NOMO-1 (cell line): ENCODE measurements at regions not wholly inside any gene's neighbourhood (a gene's known extent, or its start where the extent isn't known, plus 50 kb on each side); places are given as distances from the start of the nearest gene placed in this dataset.
"Not testable (repeated sequence)": the region's sequence is repeated elsewhere in the genome, so short reads cannot be mapped to it uniquely, and the experiment has no call there.

ENCODE experiments used
- DNase-seq, 2 experiments: peaks; one replicate each; lab custom pipeline; 2025; ENCODE audit not compliant: unreplicated experiment in 2 of 2; lab: John Stamatoyannopoulos, UW

DNA sequence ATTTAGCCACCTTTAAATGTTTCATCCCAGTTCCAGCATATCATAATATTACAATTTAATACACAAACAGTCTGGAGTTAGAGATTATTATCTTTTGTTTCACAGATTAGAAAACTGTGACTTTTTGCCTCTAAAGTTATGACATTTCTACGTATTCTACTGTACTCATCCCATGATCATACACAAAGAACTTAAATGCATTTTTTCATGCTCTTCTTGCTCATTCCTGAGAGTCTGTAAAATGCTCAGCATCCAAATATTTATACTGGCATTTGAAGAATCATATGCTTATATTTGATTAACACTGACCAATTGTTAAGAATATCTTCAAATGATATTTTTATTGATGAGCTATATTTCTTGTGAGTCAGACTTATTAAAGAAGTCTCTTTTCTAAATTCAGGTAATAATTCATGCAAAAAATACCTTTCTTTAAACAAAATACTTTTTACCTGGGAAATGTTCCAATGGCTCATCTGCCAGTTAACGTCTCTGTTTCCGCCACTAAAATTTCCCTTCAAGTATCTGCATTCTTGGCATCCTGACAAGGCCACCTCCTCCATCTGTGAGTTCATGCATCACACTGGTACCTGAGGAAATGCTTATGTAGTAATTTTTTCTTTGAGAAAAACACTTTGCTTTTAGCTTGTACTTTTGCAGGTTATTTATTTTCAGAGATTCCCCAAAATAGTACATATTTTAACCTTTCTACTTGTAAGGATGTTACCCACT lies 139.6 kb upstream of the RASA1 start:
- no peak for DNase-seq

- no peak for DNase-seq
These were observed 138.6 kb upstream of the RASA1 start for GRCh38 chr5:87129046-87129445.

DNA sequence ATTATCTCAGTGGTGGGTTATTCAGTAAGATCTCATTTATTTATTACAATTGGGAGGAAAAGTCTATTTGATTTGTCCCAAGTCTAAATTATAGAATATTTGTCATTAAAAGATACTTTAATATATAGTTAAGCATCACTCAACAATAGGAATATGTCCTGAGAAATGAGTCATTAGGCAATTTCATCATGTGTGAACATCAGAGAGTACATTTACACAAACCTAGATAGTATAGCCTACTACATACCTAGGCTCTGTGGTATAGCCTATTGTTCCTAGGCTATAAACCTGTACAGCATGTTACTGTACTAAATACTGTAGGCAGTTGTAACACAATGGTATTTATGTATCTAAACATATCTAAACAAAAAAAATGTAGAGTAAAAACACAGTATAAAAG lies 135.0 kb upstream of the RASA1 start:
- DNase-seq = no peak

GRCh38 chr5:87134513-87134912 lies 133.2 kb upstream of the RASA1 start:
- DNase-seq = not testable (repeated sequence)

GRCh38 chr5:87136096-87136495 lies 131.6 kb upstream of the RASA1 start:
- DNase-seq = no peak

DNA sequence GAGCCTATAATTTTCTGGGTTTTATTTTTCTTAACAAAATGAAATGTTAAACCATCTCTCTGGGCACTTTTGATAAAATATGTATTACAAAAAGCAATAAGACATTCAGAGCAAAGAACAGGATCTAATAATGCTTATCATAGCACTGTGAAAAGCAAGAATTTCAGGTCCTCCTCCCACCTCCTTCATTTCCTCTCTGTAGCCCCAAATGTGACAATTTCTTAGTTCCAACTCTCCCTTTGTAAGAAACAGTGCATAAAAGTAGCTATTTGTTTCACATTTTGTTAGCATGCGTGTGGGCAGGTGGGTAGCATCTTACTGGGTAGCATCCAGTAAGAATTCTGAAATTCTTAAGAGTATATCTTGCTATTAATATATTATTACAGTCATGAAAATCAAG lies 130.9 kb upstream of the RASA1 start:
- DNase-seq = no peak

- DNase-seq = no peak
These were observed 130.4 kb upstream of the RASA1 start for GRCh38 chr5:87137283-87137682.

DNA sequence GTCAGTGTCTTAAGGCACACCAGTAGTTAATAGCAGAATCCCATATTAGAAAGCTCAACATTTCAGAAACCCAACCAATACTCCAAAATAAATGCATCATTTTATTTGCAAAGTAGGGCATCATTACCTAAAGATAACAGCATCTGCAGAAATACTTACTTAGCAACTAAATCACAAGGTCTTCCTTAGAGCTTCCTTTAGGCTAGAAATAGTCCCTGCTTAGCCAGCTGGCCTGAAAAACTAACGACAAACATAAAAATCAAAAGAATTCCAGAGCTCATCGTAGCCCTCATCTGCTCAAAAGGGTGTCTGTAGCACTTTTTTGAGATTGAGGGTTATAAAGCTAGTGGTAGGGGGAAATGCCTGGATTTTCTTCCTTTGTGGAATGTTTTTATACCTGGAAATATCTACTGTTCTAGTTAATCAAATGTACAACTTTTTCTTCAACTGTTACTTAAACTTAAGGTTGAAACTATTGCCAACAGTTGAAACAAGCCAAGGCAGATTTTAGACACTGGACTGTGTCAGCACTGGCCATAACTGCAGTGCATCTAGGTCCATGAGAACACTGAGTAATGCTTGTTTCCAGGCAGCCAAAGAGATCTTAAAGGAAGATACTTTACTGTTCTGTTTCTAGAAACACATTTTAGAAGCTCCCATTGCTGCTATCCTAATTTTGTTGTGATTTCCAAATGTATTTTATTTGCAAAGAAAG lies 129.4 kb upstream of the RASA1 start:
- no peak for DNase-seq

GRCh38 chr5:87139795-87140194 lies 127.9 kb upstream of the RASA1 start:
- no peak for DNase-seq

DNA sequence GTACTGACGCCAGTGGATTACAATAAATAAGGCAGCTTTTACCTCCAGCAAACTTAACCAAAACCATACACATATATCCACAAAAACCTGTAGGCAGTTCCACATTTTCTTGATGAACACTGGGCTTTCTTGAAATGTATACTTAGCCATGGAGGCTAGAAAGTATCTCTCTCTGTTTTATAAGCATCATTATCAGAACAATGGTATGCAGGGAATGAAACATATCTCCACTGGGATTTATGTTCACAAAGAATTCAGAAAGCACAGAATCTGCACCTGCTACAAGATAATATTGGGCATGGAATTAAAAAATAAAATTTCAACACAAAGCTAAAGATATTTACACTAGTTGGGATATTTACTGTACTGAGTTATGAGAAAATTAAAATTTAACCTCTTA lies 126.1 kb upstream of the RASA1 start:
- DNase-seq = no peak

DNA sequence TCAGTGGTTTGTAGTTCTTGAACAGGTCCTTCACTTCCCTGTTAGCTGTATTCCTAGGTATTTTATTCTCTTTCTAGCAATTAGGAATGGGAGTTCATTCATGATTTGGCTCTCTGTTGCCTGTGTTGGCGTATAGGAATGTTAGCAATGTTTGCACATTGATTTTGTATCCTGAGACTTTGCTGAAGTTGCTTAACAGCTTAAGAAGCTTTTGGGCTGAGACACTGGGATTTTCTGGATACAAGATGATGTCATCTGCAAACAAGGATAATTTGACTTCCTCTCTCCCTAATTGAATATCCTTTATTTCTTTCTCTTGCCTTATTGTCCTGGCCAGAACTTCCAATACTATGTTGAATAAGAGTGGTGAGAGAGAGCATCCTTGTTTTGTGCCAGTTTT lies 121.8 kb upstream of the RASA1 start:
- DNase-seq = not testable (repeated sequence)

DNA sequence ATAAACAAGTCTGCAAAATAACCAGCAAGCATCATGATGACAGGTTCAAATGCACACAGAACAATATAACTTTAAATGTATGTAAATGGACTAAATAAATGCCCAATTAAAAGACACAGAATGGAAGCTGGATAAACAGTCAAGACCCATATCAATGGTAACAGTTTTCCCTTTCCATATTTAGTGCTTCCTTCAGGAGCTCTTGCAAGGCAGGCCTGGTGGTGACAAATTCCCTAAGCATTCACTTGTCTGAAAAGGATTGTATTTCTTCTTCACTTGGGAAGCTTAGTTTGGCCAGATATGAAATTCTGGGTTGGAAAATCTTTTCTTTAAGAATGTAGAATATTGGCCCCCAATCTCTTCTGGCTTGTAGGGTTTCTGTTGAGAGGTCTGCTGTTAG lies 120.2 kb upstream of the RASA1 start:
- no peak for DNase-seq

DNA sequence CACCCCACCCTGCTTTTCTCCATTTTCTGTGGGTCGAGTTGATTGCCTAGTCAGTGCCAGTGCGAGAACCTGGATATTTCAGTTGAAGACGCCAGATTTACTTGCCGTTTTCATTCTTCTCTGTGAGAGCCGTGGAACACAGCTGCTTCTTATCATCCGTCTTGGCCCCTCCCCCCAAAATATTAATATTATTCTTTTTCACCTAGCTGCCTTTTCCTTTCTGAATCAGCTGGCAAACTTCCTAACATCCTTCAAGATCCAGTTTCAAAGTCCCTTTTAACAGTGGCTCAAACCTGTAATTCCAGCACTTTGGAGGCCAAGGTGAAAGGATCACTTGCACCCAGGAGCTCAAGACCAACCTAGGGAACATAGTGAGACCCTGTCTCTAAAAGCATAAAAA lies 117.1 kb upstream of the RASA1 start:
- no peak for DNase-seq

GRCh38 chr5:87151547-87151946 lies 116.1 kb upstream of the RASA1 start:
- peak; percentile 4 to 62 for DNase-seq

DNA sequence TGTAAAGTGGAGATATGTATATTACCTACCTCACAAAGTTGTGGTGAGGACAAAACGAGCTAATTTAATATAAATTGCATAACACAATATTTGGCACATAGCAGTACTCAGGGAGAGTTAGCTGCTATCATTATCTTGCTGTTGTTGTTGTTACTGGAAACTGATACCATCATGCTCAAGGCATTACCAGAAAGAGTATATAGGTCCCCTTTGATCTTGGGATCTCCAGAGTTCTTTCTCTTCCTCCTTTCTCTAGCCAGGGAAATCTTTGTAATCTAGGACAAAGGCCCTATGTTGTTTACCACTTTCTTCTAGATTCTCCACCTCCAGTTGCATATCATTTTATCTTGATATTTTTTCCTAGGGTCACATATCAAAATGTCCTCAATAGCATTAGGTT lies 114.8 kb upstream of the RASA1 start:
- no peak for DNase-seq

GRCh38 chr5:87154191-87154590 lies 113.5 kb upstream of the RASA1 start:
- no peak for DNase-seq

DNA sequence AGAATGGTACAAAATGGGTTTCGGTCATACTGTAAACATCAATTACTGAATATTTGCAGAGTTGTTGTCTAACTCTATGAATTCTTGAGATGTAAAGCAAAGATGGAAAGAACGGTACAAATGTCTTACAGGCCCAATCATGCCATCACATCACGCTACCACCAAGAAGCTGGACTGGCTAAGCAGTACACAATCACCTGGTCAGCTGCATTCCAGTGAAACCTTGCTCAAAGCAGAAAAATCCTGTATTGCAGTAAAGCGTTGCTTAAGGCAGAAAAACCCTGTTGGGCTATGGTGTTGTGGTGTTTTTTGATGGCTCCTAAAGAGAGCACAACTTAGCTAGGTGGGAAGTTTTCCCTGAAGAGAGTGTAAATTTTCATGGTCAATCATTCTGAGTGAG lies 112.6 kb upstream of the RASA1 start:
- no peak for DNase-seq

GRCh38 chr5:87156631-87157030 lies 111.1 kb upstream of the RASA1 start:
- no peak for DNase-seq

DNA sequence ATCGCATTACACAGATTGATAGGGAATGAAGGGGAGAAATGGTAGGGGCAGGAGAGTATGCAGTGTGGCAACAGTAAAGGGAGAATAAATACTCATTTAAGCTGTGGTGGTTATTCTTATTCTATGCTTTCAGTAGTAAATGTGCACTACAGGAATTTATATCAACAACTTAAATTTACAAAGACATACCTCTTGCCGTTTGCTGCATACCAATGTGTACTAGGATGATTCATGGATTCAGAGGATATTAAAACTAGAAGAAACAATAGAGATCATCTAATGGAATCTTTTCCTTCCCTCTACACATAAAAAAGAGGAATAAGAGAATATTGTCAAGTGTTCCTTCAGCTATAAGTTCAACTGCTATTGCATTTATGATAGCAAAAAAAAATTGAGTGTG lies 103.3 kb upstream of the RASA1 start:
- no peak for DNase-seq

GRCh38 chr5:87169300-87169991 lies 98.2 kb upstream of the RASA1 start:
- DNase-seq = no peak

DNA sequence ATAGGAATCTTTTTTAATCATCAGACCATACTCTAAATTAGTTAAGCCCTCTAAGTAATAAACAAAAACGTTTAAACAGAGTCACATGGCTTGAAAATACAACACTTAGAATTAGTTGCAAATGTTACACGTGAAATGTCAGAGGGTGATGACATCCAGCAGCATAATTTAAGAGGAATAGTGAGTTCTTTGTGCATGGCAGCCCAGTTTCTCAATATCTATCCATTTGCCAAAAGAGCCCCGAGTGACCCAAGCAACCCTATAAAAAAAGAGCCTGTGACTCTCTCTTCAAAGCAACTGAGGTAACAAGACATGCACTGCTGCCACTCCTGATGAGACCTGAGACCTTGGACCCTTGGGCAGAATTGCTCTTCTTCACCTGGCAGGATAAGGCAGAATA lies 96.9 kb upstream of the RASA1 start:
- no peak for DNase-seq

DNA sequence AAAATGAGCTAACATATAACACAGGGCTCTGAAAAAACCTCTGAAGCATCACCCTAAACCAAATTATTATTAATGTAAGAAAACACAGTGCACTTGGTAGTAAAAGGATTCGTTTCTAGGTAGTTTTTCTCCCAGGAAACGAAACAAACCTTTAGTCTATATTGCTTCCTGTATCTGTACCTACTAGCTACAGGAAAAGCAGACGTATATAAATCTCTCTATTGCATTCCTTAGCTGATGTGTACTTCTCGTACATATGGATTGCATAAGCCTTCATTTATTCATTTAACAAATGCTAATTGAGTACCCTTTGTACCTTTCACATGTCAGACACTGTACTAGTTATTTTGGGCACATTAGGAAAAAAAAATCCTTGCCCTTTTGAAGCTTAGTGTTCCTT lies 85.0 kb upstream of the RASA1 start:
- DNase-seq = peak in 1 of 2 experiments; percentile 5
